Lower leg skin (tissue), 3 donors: ENCODE measurements at regions not wholly inside any gene's neighbourhood (a gene's known extent, or its start where the extent isn't known, plus 50 kb on each side); places are given as distances from the start of the nearest gene placed in this dataset.

ENCODE experiments used
- POLR2A ChIP-seq, 2 donors: fragments of 450-650 bp; IDR thresholded peaks; one replicate each; pipeline ENCODE4 v1.6.1; 2016 to 2017; ENCODE audit warnings: antibody characterized with exemption in 2 of 2, mild to moderate bottlenecking in 1 of 2, moderate library complexity in 1 of 2
- TF ChIP-seq, protein P1 (sequence below), 3 donors: fragments of 450-650 bp; IDR thresholded peaks; one replicate each; pipeline ENCODE4 v1.5.1; 2016; ENCODE audit warnings: antibody characterized with exemption in 3 of 3, mild to moderate bottlenecking in 3 of 3, moderate library complexity in 2 of 3

DNA sequence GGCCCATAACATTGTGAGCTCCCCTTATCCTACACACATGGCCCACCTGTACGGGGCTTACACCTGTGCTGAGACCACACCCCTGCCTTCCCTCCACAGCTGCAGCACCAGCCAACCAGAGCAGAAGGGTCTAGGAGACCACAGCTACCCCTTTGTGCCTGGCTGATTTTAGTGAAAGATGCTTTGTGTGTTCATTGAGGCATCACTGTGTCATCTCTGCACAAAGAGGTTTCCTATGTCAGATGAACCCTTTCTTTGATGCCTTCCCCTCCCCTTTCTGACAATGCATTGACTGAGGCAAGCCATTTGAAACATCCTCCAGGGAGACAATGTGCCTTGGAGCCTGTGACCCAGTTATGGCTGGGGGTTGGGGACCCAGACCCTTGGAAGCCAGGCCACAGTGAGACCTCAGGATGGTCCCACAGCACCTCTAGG is 54.9 kb upstream of the SLC7A14 start:
- TF ChIP-seq, protein P1, sequence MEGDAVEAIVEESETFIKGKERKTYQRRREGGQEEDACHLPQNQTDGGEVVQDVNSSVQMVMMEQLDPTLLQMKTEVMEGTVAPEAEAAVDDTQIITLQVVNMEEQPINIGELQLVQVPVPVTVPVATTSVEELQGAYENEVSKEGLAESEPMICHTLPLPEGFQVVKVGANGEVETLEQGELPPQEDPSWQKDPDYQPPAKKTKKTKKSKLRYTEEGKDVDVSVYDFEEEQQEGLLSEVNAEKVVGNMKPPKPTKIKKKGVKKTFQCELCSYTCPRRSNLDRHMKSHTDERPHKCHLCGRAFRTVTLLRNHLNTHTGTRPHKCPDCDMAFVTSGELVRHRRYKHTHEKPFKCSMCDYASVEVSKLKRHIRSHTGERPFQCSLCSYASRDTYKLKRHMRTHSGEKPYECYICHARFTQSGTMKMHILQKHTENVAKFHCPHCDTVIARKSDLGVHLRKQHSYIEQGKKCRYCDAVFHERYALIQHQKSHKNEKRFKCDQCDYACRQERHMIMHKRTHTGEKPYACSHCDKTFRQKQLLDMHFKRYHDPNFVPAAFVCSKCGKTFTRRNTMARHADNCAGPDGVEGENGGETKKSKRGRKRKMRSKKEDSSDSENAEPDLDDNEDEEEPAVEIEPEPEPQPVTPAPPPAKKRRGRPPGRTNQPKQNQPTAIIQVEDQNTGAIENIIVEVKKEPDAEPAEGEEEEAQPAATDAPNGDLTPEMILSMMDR (IDR thresholded peaks at IDR 0.05) = no peak
- TF ChIP-seq POLR2A (IDR thresholded peaks at IDR 0.05) = no peak
